H1 (cell line): ENCODE measurements at regions not wholly inside any gene's neighbourhood (a gene's known extent, or its start where the extent isn't known, plus 50 kb on each side); places are given as distances from the start of the nearest gene placed in this dataset.

Source experiments
- CTCF ChIA-PET: fragments of 300-600 bp; sonication (Branson Sonifier 250); formaldehyde crosslinking; loops from one replicate; lab custom pipeline; 2021; ENCODE audit not compliant: partially characterized antibody; lab: Charles Lee
- POLR2A ChIA-PET: fragments of 300-600 bp; sonication (Branson Sonifier 250); formaldehyde crosslinking; loops from one replicate; lab custom pipeline; 2021; ENCODE audit warnings: inconsistent platforms; ENCODE audit not compliant: partially characterized antibody; lab: Charles Lee
- DNase-seq, 2 experiments: peaks; one replicate each; pipeline versions ENCODE4 v3.0.0 to v3.0.0-alpha.2; 2010 to 2022; ENCODE audit warnings: low spot score in 2 of 2, low read depth in 1 of 2, mixed read lengths in 1 of 2
- FAIRE-seq: peaks from 2 replicates; lab custom pipeline; 2011; peaks lifted over from hg19 to GRCh38; lab: Jason Lieb, UNC
- H2AFZ ChIP-seq: 2 replicates; pipeline ENCODE4 v1.8.1; 2012; ENCODE audit warnings: low read length, inconsistent platforms
- H2AK5ac ChIP-seq: 2 replicates; pipeline ENCODE4 v1.6.1; 2013; ENCODE audit warnings: low read depth, low read length
- H2BK120ac ChIP-seq: replicated peaks from 2 replicates; pipeline ENCODE3; 2013; ENCODE audit warnings: low read depth, low read length, inconsistent platforms
- H2BK12ac ChIP-seq: 2 replicates; pipeline ENCODE4 v1.6.1; 2013; ENCODE audit warnings: low read depth, low read length
- H2BK15ac ChIP-seq: 2 replicates; pipeline ENCODE4 v1.6.1; 2013; ENCODE audit warnings: low read length
- H2BK20ac ChIP-seq: 2 replicates; pipeline ENCODE4 v1.6.1; 2013; ENCODE audit warnings: low read length
- H2BK5ac ChIP-seq: 2 replicates; pipeline ENCODE4 v1.6.1; 2013; ENCODE audit warnings: low read depth, low read length
- H3K14ac ChIP-seq: 2 replicates; pipeline ENCODE4 v1.6.1; 2013; ENCODE audit warnings: inconsistent platforms; ENCODE audit not compliant: insufficient read length
- H3K18ac ChIP-seq: 2 replicates; pipeline ENCODE4 v1.6.1; 2013; ENCODE audit warnings: low read length; ENCODE audit errors: extremely low read depth
- H3K23ac ChIP-seq: 2 replicates; pipeline ENCODE4 v1.6.1; 2013; ENCODE audit warnings: inconsistent platforms; ENCODE audit not compliant: insufficient read length
- H3K23me2 ChIP-seq: 2 replicates; pipeline ENCODE4 v1.6.1; 2013; ENCODE audit warnings: low read depth, low read length
- H3K27ac ChIP-seq: 2 replicates; pipeline ENCODE4 v1.6.1; 2011; ENCODE audit warnings: low read depth, low read length, inconsistent platforms
- H3K27me3 ChIP-seq, 4 experiments: replicated peaks in 1 of 4; 1 replicate in 1 of 4; 2 replicates in 3 of 4; pipeline versions ENCODE4 v1.6.1 to v1.8.1; 2011 to 2013; ENCODE audit warnings: low read length in 3 of 4, mild to moderate bottlenecking in 3 of 4, inconsistent platforms in 2 of 4, mixed read lengths in 2 of 4, moderate library complexity in 1 of 4; ENCODE audit not compliant: control insufficient read depth in 3 of 4, insufficient read depth in 3 of 4; ENCODE audit errors: extremely low read depth in 1 of 4
- H3K36me3 ChIP-seq, 4 experiments: 2 replicates each; pipeline versions ENCODE4 v1.6.1 to v1.8.1; 2011 to 2013; ENCODE audit warnings: mild to moderate bottlenecking in 4 of 4, low read length in 3 of 4, moderate library complexity in 2 of 4, control low read depth in 1 of 4, inconsistent platforms in 1 of 4; ENCODE audit not compliant: insufficient read depth in 4 of 4, control insufficient read depth in 2 of 4
- H3K4ac ChIP-seq: replicated peaks from 2 replicates; pipeline ENCODE3; 2013; ENCODE audit warnings: low read length, low read depth, mixed read lengths, inconsistent platforms; ENCODE audit not compliant: insufficient read length
- H3K4me1 ChIP-seq, 4 experiments: replicated peaks in 1 of 4; 1 replicate in 1 of 4; 2 replicates in 3 of 4; pipeline versions ENCODE4 v1.6.1 to v1.8.1; 2011 to 2013; ENCODE audit warnings: low read length in 3 of 4, inconsistent platforms in 2 of 4, mixed read lengths in 1 of 4; ENCODE audit not compliant: insufficient read depth in 4 of 4, control insufficient read depth in 3 of 4
- H3K4me2 ChIP-seq, 2 experiments: 2 replicates each; pipeline versions ENCODE4 v1.6.1 to v1.8.1; 2011 to 2013; ENCODE audit warnings: low read depth in 2 of 2, low read length in 2 of 2, control low read depth in 1 of 2, inconsistent platforms in 1 of 2, mild to moderate bottlenecking in 1 of 2; ENCODE audit not compliant: insufficient read depth in 1 of 2
- H3K4me3 ChIP-seq, 4 experiments: fragments of 200-600, 300-600 bp in 1 of 4; sonication (generic), shearing (Covaris generic), sonication (Bioruptor Twin) in 1 of 4; 2 replicates each; pipeline versions ENCODE4 v1.5.1 to v1.8.1; 2011 to 2016; ENCODE audit warnings: low read length in 4 of 4, low read depth in 3 of 4, control low read depth in 2 of 4, inconsistent platforms in 2 of 4, mild to moderate bottlenecking in 2 of 4, mixed read lengths in 1 of 4, moderate library complexity in 1 of 4; ENCODE audit not compliant: insufficient read depth in 2 of 4; ENCODE audit errors: extremely low read depth in 1 of 4
- H3K56ac ChIP-seq: replicated peaks from 2 replicates; pipeline ENCODE3; 2013; ENCODE audit warnings: low read depth, mild to moderate bottlenecking, mixed read lengths, low read length, inconsistent platforms; ENCODE audit not compliant: insufficient read length
- H3K79me1 ChIP-seq: 2 replicates; pipeline ENCODE4 v1.6.1; 2013; ENCODE audit warnings: low read depth, low read length, control low read depth
- H3K79me2 ChIP-seq, 2 experiments: 2 replicates each; pipeline versions ENCODE4 v1.6.1 to v1.8.1; 2012 to 2013; ENCODE audit warnings: low read length in 2 of 2, mild to moderate bottlenecking in 2 of 2, inconsistent platforms in 1 of 2; ENCODE audit not compliant: insufficient read depth in 2 of 2, control insufficient read depth in 1 of 2
- H3K9ac ChIP-seq, 4 experiments: replicated peaks in 1 of 4; 1 replicate in 1 of 4; 2 replicates in 3 of 4; pipeline versions ENCODE4 v1.6.1 to v1.8.1; 2011 to 2013; ENCODE audit warnings: low read depth in 3 of 4, low read length in 3 of 4, control low read depth in 2 of 4, mild to moderate bottlenecking in 2 of 4, moderate library complexity in 2 of 4, inconsistent platforms in 1 of 4; ENCODE audit errors: extremely low read depth in 1 of 4
- H3K9me3 ChIP-seq, 2 experiments: 2 replicates each; pipeline versions ENCODE4 v1.6.1 to v1.8.1; 2012 to 2013; ENCODE audit warnings: mild to moderate bottlenecking in 2 of 2, moderate library complexity in 2 of 2, control low read depth in 1 of 2, inconsistent platforms in 1 of 2, low read depth in 1 of 2, low read length in 1 of 2, mixed read lengths in 1 of 2; ENCODE audit not compliant: insufficient read depth in 2 of 2
- H4K20me1 ChIP-seq, 2 experiments: replicated peaks in 1 of 2; 2 replicates each; pipeline versions ENCODE3 to v1.8.1; 2011 to 2013; ENCODE audit warnings: inconsistent platforms in 2 of 2, low read length in 2 of 2, mild to moderate bottlenecking in 1 of 2; ENCODE audit not compliant: insufficient read depth in 2 of 2, control insufficient read depth in 1 of 2
- H4K5ac ChIP-seq: 2 replicates; pipeline ENCODE4 v1.6.1; 2013; ENCODE audit warnings: low read length, low read depth, mixed read lengths, inconsistent platforms; ENCODE audit not compliant: insufficient read length
- H4K8ac ChIP-seq: 2 replicates; pipeline ENCODE4 v1.8.0; 2013; ENCODE audit warnings: mild to moderate bottlenecking, moderate library complexity, low read length, inconsistent platforms; ENCODE audit not compliant: insufficient read depth; ENCODE audit errors: extremely low read depth
- H4K91ac ChIP-seq: replicated peaks from 2 replicates; pipeline ENCODE3; 2013; ENCODE audit warnings: low read length, mixed read lengths, inconsistent platforms; ENCODE audit not compliant: insufficient read length
- ASH2L ChIP-seq: fragments of 200-600, 300-600 bp; sonication (generic); IDR thresholded peaks from one replicate; pipeline ENCODE4 v1.7.1; 2017; ENCODE audit warnings: low read length
- CREB1 ChIP-seq: IDR thresholded peaks from 2 replicates; pipeline ENCODE4 v1.6.1; 2012; ENCODE audit warnings: inconsistent platforms
- HDAC6 ChIP-seq: IDR thresholded peaks from one replicate; pipeline ENCODE4 v1.7.1; 2012; ENCODE audit warnings: low read depth, mild to moderate bottlenecking, inconsistent platforms, low read length, moderate library complexity
- POU5F1 ChIP-seq: IDR thresholded peaks from 2 replicates; pipeline ENCODE4 v1.6.1; 2011; ENCODE audit warnings: low read depth, mild to moderate bottlenecking, low read length, moderate library complexity
- TBP ChIP-seq: IDR thresholded peaks from 2 replicates; pipeline ENCODE4 v1.6.1; 2011; ENCODE audit warnings: low read depth, low read length, improper control_type of control experiment
- WGBS, 2 experiments: shearing (Covaris generic) in 1 of 2; methylation state at CpG; one replicate each; pipeline versions ENCODE4 v1.1.6 to v1.1.7; 2013 to 2015; ENCODE audit warnings: low lambda C conversion rate in 2 of 2, mixed read lengths in 2 of 2, inconsistent platforms in 1 of 2, low coverage in 1 of 2, missing lambda C conversion rate in 1 of 2; ENCODE audit not compliant: insufficient replicate concordance in 2 of 2, insufficient coverage in 1 of 2, insufficient read length in 1 of 2; ENCODE audit errors: extremely low coverage in 1 of 2, missing lambda C conversion rate in 1 of 2; 5-methylcytosine and 5-hydroxymethylcytosine counted together

DNA sequence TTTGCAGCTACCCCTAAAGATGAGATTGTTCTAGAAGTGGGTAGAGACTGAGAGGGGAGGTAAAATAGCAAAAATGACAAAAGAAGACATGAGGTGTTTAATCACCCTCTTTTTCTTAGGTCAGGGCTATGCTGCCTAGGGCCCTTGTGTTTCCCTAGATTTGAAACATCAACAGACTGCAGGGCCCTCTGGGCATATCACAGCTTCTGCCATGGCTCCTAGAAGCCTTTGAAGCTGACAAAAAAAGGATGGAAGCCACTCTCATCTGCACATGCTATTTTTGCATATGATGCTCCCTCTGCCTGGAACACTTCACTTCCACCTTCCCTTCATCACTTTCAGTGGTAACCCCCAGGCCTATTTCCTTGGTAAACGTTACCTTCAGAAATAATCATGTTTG lies 68.1 kb downstream of the BTG1 start:
- FAIRE-seq (no peak), DNase-seq (no peak)
- no peaks in the 10 kb centered on the region for H3K79me1 ChIP-seq
- no peak overlapping the region for H3K56ac ChIP-seq
- H3K23me2 ChIP-seq, result no peaks in the 10 kb centered on the region
- no peak overlapping the region for H4K5ac ChIP-seq
- no peaks in the 10 kb centered on the region for H3K79me2 ChIP-seq
- no peak overlapping the region for H4K8ac ChIP-seq
- no peak overlapping the region for H3K4me2 ChIP-seq
- H2BK5ac ChIP-seq, result no peak overlapping the region
- H2AK5ac ChIP-seq, result no peak overlapping the region
- no peak overlapping the region for H3K9ac ChIP-seq
- WGBS, 2 experiments, result 89% methylated on average over 1 of the region's 1 CpG; no CpG with 5 or more reads in 1 of the 2 experiments
- H4K91ac ChIP-seq, result no peak overlapping the region
- H3K27ac ChIP-seq, result no peak overlapping the region
- H3K4me3 ChIP-seq, result no peak overlapping the region
- no peaks in the 10 kb centered on the region for H3K27me3 ChIP-seq
- H2BK15ac ChIP-seq, result no peak overlapping the region
- H3K4me1 ChIP-seq, result peaks cover 0 to 5% (median 0%) of the 10 kb centered on the region in 4 experiments; a peak in 2 of 7 replicates
- H3K14ac ChIP-seq, result no peak overlapping the region
- H2BK120ac ChIP-seq, result no peak overlapping the region
- no peaks in the 10 kb centered on the region for H4K20me1 ChIP-seq
- no peak overlapping the region for H3K23ac ChIP-seq
- no peak overlapping the region for H2BK20ac ChIP-seq
- H3K9me3 ChIP-seq, result no peaks in the 10 kb centered on the region
- CTCF ChIA-PET, result interaction anchor here (0.8 kb wide), 1 partner anchor 866 kb away, joined by 3 read pairs; no protein-coding TSS in a partner anchor
- no peak overlapping the region for H3K4ac ChIP-seq
- H3K36me3 ChIP-seq, result no peaks in the 10 kb centered on the region
- H2BK12ac ChIP-seq, result no peak overlapping the region
- POLR2A ChIA-PET, result no interaction called here
- no peak overlapping the region for H2AFZ ChIP-seq
- no peak overlapping the region for H3K18ac ChIP-seq
- TF ChIP-seq HDAC6, result no peak
- no peak for TF ChIP-seq POU5F1
- TF ChIP-seq CREB1, result no peak
- TF ChIP-seq TBP, result no peak
- no peak for TF ChIP-seq ASH2L
